HL-60 (cell line): ENCODE measurements at regions not wholly inside any gene's neighbourhood (a gene's known extent, or its start where the extent isn't known, plus 50 kb on each side); places are given as distances from the start of the nearest gene placed in this dataset.
"Not testable (repeated sequence)": the region's sequence is repeated elsewhere in the genome, so short reads cannot be mapped to it uniquely, and the experiment has no call there.

ENCODE experiments used
- CTCF ChIP-seq: IDR thresholded peaks from one replicate; pipeline ENCODE4 v1.5.1; 2011; ENCODE audit warnings: low read length, control low read depth, inconsistent platforms; ENCODE audit not compliant: insufficient read depth
- TF ChIP-seq, protein P1 (sequence below): IDR thresholded peaks from 2 replicates; pipeline ENCODE4 v1.6.1; 2012; ENCODE audit warnings: low read depth; ENCODE audit not compliant: insufficient replicate concordance

DNA sequence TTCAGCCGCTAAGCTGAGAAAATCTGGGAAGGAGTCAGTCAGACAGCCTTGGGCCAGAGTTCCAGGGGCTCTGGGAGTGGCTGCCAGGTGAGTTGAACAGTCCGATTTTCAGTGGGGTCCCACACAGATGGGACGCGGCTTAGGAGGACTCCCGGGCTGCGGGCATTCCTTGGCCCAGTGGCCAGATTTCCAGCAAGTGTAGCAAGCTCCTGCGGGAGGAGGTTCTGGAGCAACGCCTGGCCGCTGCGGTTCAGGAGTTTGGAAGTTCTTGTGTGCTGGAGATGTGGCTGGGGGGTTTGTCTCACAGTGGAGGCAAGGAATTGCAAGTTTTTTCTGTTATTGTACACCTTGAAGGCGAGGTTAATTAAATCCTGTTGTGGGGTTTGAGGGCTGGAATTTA, 1020.1 kb upstream of the MANEA start:
- not testable (repeated sequence) for TF ChIP-seq CTCF
- TF ChIP-seq, protein P1, sequence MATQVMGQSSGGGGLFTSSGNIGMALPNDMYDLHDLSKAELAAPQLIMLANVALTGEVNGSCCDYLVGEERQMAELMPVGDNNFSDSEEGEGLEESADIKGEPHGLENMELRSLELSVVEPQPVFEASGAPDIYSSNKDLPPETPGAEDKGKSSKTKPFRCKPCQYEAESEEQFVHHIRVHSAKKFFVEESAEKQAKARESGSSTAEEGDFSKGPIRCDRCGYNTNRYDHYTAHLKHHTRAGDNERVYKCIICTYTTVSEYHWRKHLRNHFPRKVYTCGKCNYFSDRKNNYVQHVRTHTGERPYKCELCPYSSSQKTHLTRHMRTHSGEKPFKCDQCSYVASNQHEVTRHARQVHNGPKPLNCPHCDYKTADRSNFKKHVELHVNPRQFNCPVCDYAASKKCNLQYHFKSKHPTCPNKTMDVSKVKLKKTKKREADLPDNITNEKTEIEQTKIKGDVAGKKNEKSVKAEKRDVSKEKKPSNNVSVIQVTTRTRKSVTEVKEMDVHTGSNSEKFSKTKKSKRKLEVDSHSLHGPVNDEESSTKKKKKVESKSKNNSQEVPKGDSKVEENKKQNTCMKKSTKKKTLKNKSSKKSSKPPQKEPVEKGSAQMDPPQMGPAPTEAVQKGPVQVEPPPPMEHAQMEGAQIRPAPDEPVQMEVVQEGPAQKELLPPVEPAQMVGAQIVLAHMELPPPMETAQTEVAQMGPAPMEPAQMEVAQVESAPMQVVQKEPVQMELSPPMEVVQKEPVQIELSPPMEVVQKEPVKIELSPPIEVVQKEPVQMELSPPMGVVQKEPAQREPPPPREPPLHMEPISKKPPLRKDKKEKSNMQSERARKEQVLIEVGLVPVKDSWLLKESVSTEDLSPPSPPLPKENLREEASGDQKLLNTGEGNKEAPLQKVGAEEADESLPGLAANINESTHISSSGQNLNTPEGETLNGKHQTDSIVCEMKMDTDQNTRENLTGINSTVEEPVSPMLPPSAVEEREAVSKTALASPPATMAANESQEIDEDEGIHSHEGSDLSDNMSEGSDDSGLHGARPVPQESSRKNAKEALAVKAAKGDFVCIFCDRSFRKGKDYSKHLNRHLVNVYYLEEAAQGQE = not testable (repeated sequence)
